ENCODE measurements at regions not wholly inside any gene's neighbourhood (a gene's known extent, or its start where the extent isn't known, plus 50 kb on each side); places are given as distances from the start of the nearest gene placed in this dataset.

- TF ChIP-seq CTCF (IDR thresholded peaks at IDR 0.05; ENCODE audit: low read depth, low read length, missing control alignments): peak; percentile 72
- no peak for DNase-seq (ENCODE audit: low read depth)
- no peak overlapping the region for H3K4me3 ChIP-seq (ENCODE audit: low read depth, low read length)
These were observed 322.8 kb upstream of the EDNRB start for GRCh38 chr13:78241278-78241919.

- DNase-seq (ENCODE audit: low read depth): no peak
- no peak for TF ChIP-seq CTCF (IDR thresholded peaks at IDR 0.05; ENCODE audit: low read depth, low read length, missing control alignments)
- H3K4me3 ChIP-seq (ENCODE audit: low read depth, low read length): no peak overlapping the region
These were observed 321.1 kb upstream of the EDNRB start for GRCh38 chr13:78239714-78240113.

- DNase-seq (ENCODE audit: low read depth): no peak
- TF ChIP-seq CTCF (IDR thresholded peaks at IDR 0.05; ENCODE audit: low read depth, low read length, missing control alignments): no peak
- no peak overlapping the region for H3K4me3 ChIP-seq (ENCODE audit: low read depth, low read length)
These were observed 320.3 kb upstream of the EDNRB start for GRCh38 chr13:78238911-78239310.

- no peak for DNase-seq (ENCODE audit: low read depth)
- no peak overlapping the region for H3K4me3 ChIP-seq (ENCODE audit: low read depth, low read length)
- no peak for TF ChIP-seq CTCF (IDR thresholded peaks at IDR 0.05; ENCODE audit: low read depth, low read length, missing control alignments)
These were observed 310.3 kb upstream of the EDNRB start for GRCh38 chr13:78228940-78229339.

DNA sequence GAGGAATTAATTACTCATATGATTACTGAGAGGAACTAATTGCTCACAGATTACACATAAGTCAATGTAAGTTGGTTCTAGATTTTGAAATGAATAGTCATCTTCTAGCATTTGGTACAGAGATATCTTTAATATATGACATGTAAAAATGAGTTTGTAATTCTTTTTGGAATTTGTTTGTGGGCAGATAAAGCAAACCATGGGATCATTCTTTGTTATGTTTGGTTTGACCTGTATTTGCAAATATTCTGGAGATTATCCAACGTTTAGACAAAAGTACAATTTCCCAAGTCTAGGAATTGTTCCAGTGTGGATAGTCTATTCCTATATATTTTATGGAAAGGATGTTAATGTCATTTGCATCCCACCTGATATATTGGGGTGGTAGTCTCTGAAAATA lies 309.6 kb upstream of the EDNRB start:
- no peak for DNase-seq (ENCODE audit: low read depth)
- no peak overlapping the region for H3K4me3 ChIP-seq (ENCODE audit: low read depth, low read length)
- TF ChIP-seq CTCF (IDR thresholded peaks at IDR 0.05; ENCODE audit: low read depth, low read length, missing control alignments): no peak

- no peak for DNase-seq (ENCODE audit: low read depth)
- TF ChIP-seq CTCF (IDR thresholded peaks at IDR 0.05; ENCODE audit: low read depth, low read length, missing control alignments): no peak
- H3K4me3 ChIP-seq (ENCODE audit: low read depth, low read length): no peak overlapping the region
These were observed 309.1 kb upstream of the EDNRB start for GRCh38 chr13:78227709-78228108.

GRCh38 chr13:78215458-78216108 lies 297.0 kb upstream of the EDNRB start:
- no peak for DNase-seq (ENCODE audit: low read depth)
- no peak for TF ChIP-seq CTCF (IDR thresholded peaks at IDR 0.05; ENCODE audit: low read depth, low read length, missing control alignments)

More at GRCh38 chr13:78215458-78216108, 297.0 kb upstream of the EDNRB start:
- no peak overlapping the region for H3K4me3 ChIP-seq (ENCODE audit: low read depth, low read length)

All from GM12864 (cell line).